Lower leg skin (tissue), 3 donors: ENCODE measurements at regions not wholly inside any gene's neighbourhood (a gene's known extent, or its start where the extent isn't known, plus 50 kb on each side); places are given as distances from the start of the nearest gene placed in this dataset.

Experiments
- POLR2A ChIP-seq, 2 donors: fragments of 450-650 bp; IDR thresholded peaks; one replicate each; pipeline ENCODE4 v1.6.1; 2016 to 2017; ENCODE audit warnings: antibody characterized with exemption in 2 of 2, mild to moderate bottlenecking in 1 of 2, moderate library complexity in 1 of 2
- TF ChIP-seq, protein P1 (sequence below), 3 donors: fragments of 450-650 bp; IDR thresholded peaks; one replicate each; pipeline ENCODE4 v1.5.1; 2016; ENCODE audit warnings: antibody characterized with exemption in 3 of 3, mild to moderate bottlenecking in 3 of 3, moderate library complexity in 2 of 3

DNA sequence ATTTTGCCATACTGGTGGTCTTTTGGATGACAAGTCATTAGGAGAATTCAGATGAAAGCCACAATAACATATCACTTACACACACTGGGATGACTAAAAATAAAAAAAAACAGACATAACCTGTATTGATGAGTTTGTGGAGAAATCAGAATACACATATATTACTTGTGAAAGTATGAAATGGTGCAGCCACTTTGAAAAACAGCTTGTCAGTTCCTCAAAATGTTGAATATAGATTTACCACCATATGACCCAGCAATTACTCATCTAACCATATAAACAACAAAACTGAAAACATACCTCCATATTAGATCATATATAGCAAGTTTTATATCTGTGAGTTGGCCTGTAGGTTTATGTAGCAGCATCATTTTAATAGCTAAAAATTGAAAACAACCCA lies 608.7 kb downstream of the TLL1 start:
- TF ChIP-seq POLR2A (IDR thresholded peaks at IDR 0.05) = no peak
- TF ChIP-seq, protein P1, sequence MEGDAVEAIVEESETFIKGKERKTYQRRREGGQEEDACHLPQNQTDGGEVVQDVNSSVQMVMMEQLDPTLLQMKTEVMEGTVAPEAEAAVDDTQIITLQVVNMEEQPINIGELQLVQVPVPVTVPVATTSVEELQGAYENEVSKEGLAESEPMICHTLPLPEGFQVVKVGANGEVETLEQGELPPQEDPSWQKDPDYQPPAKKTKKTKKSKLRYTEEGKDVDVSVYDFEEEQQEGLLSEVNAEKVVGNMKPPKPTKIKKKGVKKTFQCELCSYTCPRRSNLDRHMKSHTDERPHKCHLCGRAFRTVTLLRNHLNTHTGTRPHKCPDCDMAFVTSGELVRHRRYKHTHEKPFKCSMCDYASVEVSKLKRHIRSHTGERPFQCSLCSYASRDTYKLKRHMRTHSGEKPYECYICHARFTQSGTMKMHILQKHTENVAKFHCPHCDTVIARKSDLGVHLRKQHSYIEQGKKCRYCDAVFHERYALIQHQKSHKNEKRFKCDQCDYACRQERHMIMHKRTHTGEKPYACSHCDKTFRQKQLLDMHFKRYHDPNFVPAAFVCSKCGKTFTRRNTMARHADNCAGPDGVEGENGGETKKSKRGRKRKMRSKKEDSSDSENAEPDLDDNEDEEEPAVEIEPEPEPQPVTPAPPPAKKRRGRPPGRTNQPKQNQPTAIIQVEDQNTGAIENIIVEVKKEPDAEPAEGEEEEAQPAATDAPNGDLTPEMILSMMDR (IDR thresholded peaks at IDR 0.05) = no peak
